HG03103 (cell line): ENCODE measurements at regions not wholly inside any gene's neighbourhood (a gene's known extent, or its start where the extent isn't known, plus 50 kb on each side); places are given as distances from the start of the nearest gene placed in this dataset.
"Not testable (repeated sequence)": the region's sequence is repeated elsewhere in the genome, so short reads cannot be mapped to it uniquely, and the experiment has no call there.

Experiments used
- ATAC-seq: cut with Tn5 transposase; IDR thresholded peaks from one replicate; pipeline ENCODE4 v1.9.1; 2021; ENCODE audit warnings: low read depth; ENCODE audit not compliant: unreplicated experiment

GRCh38 chr6:103719545-103719944 is 1140.2 kb downstream of the HACE1 start:
- no peak for ATAC-seq

- no peak for ATAC-seq
Observed at GRCh38 chr6:103715269-103715668, 1144.5 kb downstream of the HACE1 start.

GRCh38 chr6:103709236-103709635 is 1150.5 kb downstream of the HACE1 start:
- ATAC-seq: not testable (repeated sequence)

GRCh38 chr6:103707596-103708325 is 1152.0 kb downstream of the HACE1 start:
- ATAC-seq: no peak

GRCh38 chr6:103699769-103700168 is 1160.0 kb downstream of the HACE1 start:
- no peak for ATAC-seq

GRCh38 chr6:103687430-103687829 is 1172.3 kb downstream of the HACE1 start:
- no peak for ATAC-seq

- no peak for ATAC-seq
Observed at GRCh38 chr6:103680116-103680515, 1179.6 kb downstream of the HACE1 start.

- ATAC-seq: no peak
Observed at GRCh38 chr6:103677290-103677689, 1182.4 kb downstream of the HACE1 start.

- ATAC-seq: no peak
Observed at GRCh38 chr6:103675807-103676406, 1183.8 kb downstream of the HACE1 start.

GRCh38 chr6:103674790-103675189 is 1184.9 kb downstream of the HACE1 start:
- no peak for ATAC-seq

- no peak for ATAC-seq
Observed at GRCh38 chr6:103672169-103672568, 1187.5 kb downstream of the HACE1 start.

GRCh38 chr6:103629613-103630012 is 1230.1 kb downstream of the HACE1 start:
- ATAC-seq: no peak

GRCh38 chr6:103617642-103618041 is 1242.1 kb downstream of the HACE1 start:
- no peak for ATAC-seq

- ATAC-seq: no peak
Observed at GRCh38 chr6:103587722-103588121, 1272.0 kb downstream of the HACE1 start.

- ATAC-seq: no peak
Observed at GRCh38 chr6:103578115-103578514, 1281.6 kb downstream of the HACE1 start.

GRCh38 chr6:103570431-103570830 is 1289.3 kb downstream of the HACE1 start:
- no peak for ATAC-seq

- no peak for ATAC-seq
Observed at GRCh38 chr6:103554911-103555310, 1304.8 kb downstream of the HACE1 start.

GRCh38 chr6:103538381-103538780 is 1321.3 kb downstream of the HACE1 start:
- ATAC-seq: no peak

- ATAC-seq: no peak
Observed at GRCh38 chr6:103534814-103535213, 1324.9 kb downstream of the HACE1 start.

- ATAC-seq: no peak
Observed at GRCh38 chr6:103534095-103534494, 1325.6 kb downstream of the HACE1 start.

GRCh38 chr6:103522045-103522444 is 1337.7 kb downstream of the HACE1 start:
- ATAC-seq: no peak

- no peak for ATAC-seq
Observed at GRCh38 chr6:103516336-103516735, 1343.4 kb downstream of the HACE1 start.
